ENCODE measurements at regions not wholly inside any gene's neighbourhood (a gene's known extent, or its start where the extent isn't known, plus 50 kb on each side); places are given as distances from the start of the nearest gene placed in this dataset.
A peak's percentile ranks its signal among the peaks of the same experiment; 100 is the strongest.

DNA sequence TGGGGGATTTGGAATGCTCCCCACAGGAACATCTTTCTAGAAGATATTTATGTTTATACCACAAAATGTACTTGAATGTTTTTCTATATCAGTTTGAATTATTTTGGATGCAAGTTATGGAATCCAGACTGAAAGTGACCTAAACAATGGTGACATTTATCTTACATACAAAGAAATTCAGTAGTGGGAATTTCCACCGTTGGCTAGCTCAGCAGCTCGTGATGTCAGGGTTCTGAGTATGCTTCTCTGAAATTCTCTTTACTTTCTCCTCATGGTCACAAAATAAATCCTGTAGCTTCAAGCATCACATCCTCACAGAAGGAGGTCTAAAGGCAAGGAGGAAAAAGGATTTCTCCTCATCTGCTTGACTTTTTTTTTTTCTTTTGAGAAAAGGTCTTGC, 105.3 kb downstream of the AKAIN1 start:
- no peak for DNase-seq (ENCODE audit: low read depth in 2 of 2)

GRCh38 chr18:5075297-5075696, 121.8 kb downstream of the AKAIN1 start:
- DNase-seq (ENCODE audit: low read depth in 2 of 2), result no peak

- DNase-seq (ENCODE audit: low read depth in 2 of 2), result no peak
These were observed 123.8 kb downstream of the AKAIN1 start for GRCh38 chr18:5073026-5073944.

- no peak for DNase-seq (ENCODE audit: low read depth in 2 of 2)
These were observed 128.2 kb downstream of the AKAIN1 start for GRCh38 chr18:5068851-5069250.

DNA sequence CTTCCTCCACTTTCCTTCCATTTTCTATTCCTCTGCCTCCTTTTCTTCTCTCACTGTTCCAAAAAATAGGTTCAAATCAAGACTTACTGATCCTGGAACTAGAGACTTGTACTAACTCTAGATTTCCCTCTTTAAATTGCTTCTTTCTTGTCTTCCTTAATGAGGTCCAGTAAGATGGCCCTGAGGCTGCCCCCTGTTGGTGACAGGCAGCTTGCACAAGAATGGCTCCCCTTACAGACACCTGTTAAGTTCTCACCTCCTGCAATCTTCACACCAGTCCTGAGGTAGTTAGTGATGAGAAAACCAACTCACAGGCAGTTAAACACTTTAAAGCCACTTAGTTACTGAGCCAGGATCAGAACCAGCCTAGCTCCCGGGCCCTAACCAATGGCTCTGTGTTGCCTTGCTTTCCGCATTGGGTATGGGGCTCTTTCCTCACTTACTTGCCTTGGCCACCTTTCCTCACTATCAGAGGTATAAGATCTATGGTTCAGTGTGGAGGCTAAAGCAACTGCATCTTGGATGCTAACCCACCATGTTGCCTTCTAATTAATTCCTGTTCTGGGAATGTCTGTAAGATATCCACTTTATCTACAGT, 130.6 kb downstream of the AKAIN1 start:
- no peak for DNase-seq (ENCODE audit: low read depth in 2 of 2)

DNA sequence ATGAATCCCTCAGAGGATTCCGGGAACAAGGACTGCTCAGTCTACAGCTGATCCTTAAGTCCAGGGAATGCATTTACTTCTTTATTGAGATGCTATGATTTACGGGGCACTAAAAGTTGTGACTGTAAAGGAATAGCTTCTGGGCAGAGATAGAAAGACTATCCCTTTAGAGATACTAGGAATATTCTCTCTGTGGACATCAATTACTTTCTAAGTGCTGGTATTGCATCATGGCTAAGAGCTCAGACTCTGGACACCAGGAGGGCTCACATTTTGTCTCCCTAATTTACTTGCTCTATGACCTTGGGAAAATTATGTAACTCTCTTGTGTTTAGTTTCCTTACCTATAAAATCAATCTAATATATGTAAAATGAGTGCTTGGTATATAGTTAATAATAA, 131.4 kb downstream of the AKAIN1 start:
- DNase-seq (ENCODE audit: low read depth in 2 of 2), result no peak

- no peak for DNase-seq (ENCODE audit: low read depth in 2 of 2)
These were observed 132.2 kb downstream of the AKAIN1 start for GRCh38 chr18:5064841-5065370.

DNA sequence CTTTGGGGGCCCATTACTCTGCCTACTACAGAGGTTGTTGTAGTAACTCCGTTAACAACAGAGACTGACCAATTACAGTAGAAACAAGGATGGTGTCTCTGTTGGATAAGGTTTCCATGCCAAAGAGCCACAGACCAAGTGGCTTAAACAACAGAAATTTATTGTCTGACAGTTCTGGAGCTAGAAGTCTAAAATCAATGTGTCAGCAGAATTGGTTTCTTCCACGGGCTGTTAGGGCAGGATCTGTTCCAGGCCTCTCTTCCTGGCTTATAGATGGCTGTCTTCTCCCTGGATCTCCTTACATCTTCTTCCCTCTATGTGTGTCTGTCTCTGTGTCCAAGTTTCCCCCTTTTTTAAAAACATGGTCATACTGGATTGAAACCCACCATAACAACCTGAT, 135.3 kb downstream of the AKAIN1 start:
- DNase-seq (ENCODE audit: low read depth in 2 of 2), result no peak

DNA sequence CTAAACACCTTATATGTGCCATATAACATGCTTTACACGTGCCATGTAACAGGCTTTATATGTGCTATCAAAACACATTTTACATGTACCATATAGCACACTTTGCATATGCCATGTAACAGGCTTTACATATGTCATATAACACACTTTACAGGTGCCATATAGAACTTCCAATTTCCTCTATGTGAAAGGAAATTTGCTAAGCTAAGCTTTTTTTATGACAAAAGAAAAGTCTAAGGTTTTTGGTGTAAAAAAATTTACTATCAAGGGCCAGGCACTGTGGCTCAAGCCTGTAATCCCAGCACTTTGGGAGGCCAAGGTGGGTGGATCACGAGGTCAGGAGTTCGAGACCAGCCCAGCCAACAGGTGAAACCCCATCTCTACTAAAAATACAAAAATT, 136.5 kb downstream of the AKAIN1 start:
- no peak for DNase-seq (ENCODE audit: low read depth in 2 of 2)

GRCh38 chr18:5059696-5060032, 137.4 kb downstream of the AKAIN1 start:
- no peak for DNase-seq (ENCODE audit: low read depth in 2 of 2)

DNA sequence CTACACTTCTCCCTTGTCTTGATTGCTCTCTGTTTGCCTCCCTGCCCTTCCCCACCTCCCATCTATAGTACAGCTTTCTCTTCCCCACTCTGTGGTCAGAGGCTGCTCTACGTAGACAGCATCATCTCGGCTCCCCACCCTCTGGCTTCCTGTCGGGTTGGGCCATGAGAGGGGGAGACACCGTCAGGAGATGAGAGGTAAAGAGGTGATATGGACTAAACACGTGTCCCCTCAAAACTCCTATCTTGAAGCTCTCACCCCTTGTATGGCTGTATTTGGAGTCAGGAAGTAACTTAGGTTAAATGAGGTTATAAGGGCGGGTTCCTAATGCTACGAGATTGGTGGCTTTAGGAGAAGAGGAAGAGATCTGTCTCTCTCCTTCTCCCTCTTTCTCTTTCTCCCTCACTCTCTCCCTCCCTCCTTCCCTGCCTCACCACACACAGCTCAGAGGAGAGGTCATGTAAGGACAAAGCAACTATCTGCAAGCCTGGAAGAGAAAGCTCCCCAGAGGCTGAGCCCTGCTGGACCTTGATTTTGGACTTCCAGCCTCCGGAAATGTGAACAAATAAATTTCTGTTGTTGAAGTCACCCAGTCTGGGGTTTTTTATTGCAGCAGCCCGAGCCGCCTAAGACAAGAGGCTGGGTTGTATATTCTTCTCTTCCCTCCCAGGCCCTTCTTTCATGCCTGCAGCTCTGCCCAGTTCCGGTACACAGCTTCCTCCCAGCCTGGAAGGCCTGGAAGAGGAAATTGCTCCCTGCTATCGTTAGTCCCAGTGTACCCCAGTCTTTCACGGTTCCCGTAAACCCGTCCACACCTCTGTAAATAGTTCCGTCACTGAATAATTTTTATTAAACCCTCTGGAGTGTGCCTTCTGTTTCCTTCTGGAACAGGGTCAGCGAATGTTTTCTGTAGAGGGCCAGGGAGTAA, 138.0 kb downstream of the AKAIN1 start:
- DNase-seq (ENCODE audit: low read depth in 2 of 2), result peak in 1 of 2 donors; percentile 3

GRCh38 chr18:5057386-5058348, 139.4 kb downstream of the AKAIN1 start:
- peak in 1 of 2 donors; percentile 4 for DNase-seq (ENCODE audit: low read depth in 2 of 2)

DNA sequence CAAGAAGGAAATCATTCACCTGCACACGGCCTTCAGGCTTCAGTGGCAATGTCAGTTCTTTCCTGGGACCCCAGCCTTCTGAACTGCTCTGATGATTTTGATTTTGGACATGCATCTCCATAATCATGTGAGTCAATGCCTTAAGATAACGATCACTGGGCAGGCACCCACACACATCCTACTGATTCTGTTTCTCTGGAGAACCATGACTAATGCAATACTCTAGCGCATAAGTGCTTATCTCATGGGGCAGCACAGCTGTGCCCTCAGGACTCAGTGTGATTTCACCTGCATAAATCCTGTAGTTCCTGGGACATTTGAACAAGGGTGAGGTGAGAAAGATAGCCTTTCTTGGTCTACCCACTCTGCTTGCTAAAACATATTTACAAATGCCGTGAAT, 144.6 kb downstream of the AKAIN1 start:
- DNase-seq (ENCODE audit: low read depth in 2 of 2), result no peak

DNA sequence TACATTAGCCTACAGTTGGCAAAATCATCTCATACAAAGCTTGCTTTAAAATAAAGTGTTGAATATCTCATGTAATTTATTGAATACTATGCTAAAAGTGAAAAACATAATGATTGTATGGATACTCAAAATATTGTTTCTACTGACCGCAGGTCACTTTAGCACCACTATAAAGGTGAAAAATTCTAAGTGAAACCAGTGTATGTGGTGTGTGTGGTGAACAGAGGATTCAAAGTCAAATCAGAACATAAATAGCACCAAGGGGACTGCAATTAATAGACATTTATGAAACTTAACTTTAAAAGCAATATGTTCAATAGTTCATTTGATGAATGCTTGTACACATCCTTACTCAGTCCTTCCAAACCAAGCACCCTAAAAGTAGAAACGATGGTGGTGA, 145.8 kb downstream of the AKAIN1 start:
- DNase-seq (ENCODE audit: low read depth in 2 of 2), result no peak

- DNase-seq (ENCODE audit: low read depth in 2 of 2), result no peak
These were observed 147.9 kb downstream of the AKAIN1 start for GRCh38 chr18:5049124-5049523.

GRCh38 chr18:5040476-5040875, 156.6 kb downstream of the AKAIN1 start:
- no peak for DNase-seq (ENCODE audit: low read depth in 2 of 2)

- no peak for DNase-seq (ENCODE audit: low read depth in 2 of 2)
These were observed 160.5 kb downstream of the AKAIN1 start for GRCh38 chr18:5036523-5036922.

DNA sequence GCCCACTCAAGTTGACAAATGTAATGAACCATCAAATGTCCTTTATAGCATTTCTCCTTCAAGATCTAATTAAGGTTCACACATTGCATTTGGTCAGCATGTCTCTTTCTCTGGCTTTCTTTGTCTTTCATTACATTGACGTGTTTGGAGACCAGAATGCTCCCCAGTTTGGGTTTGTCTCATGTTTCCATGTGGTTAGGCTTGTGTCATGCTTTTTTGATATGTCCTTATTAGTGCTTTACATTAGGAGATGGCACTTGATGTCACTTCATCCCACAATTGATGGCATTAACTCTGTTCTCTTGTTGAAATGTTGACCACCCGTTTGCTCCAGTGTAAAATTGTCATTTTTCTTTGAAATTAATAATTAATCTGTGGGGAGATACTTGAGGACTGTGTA, 165.8 kb downstream of the AKAIN1 start:
- no peak for DNase-seq (ENCODE audit: low read depth in 2 of 2)

DNA sequence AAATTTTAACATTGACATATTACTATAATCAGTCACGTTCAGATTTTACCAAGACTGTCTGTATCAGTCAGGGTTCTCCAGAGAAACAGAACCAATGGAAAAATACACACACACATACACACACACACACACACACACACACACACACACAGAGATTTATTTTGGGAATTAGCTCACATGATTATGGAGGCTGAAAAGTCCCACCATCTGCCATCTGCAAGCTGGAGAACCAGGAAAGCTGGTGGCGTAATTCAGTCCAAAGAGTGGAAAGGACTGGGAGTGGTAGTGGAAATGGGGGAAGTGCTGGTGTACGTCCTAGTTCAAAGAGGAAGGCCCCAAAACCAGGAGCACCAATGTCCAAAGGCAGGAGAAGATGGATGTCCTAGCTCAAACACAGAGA, 166.4 kb downstream of the AKAIN1 start:
- no peak for DNase-seq (ENCODE audit: low read depth in 2 of 2)

GRCh38 chr18:5029592-5029991, 167.5 kb downstream of the AKAIN1 start:
- no peak for DNase-seq (ENCODE audit: low read depth in 2 of 2)

- DNase-seq (ENCODE audit: low read depth in 2 of 2), result no peak
These were observed 172.3 kb downstream of the AKAIN1 start for GRCh38 chr18:5024741-5025140.

Measured in activated CD8-positive, alpha-beta memory T cell treated with anti-CD3 and anti-CD28 coated beads for 4 hours (primary cell).